ENCODE measurements at regions not wholly inside any gene's neighbourhood (a gene's known extent, or its start where the extent isn't known, plus 50 kb on each side); places are given as distances from the start of the nearest gene placed in this dataset.

GRCh38 chr10:130956251-130956650 is 355.3 kb downstream of the TCERG1L start:
- Histone ChIP-seq H3K27me3 (no peaks in the 10 kb centered on the region), H3K36me3 (no peaks in the 10 kb centered on the region), H3K9me3 (no peaks in the 10 kb centered on the region), H3K4me3 (ENCODE audit: low read depth in 1 of 2, low read length in 1 of 2) (no peak overlapping the region), H3K4me1 (ENCODE audit: control insufficient read depth in 1 of 2, insufficient read depth in 1 of 2, low read depth in 1 of 2, low read length in 1 of 2) (no peaks in the 10 kb centered on the region), H3K27ac (no peak overlapping the region)
- TF ChIP-seq, protein P1, sequence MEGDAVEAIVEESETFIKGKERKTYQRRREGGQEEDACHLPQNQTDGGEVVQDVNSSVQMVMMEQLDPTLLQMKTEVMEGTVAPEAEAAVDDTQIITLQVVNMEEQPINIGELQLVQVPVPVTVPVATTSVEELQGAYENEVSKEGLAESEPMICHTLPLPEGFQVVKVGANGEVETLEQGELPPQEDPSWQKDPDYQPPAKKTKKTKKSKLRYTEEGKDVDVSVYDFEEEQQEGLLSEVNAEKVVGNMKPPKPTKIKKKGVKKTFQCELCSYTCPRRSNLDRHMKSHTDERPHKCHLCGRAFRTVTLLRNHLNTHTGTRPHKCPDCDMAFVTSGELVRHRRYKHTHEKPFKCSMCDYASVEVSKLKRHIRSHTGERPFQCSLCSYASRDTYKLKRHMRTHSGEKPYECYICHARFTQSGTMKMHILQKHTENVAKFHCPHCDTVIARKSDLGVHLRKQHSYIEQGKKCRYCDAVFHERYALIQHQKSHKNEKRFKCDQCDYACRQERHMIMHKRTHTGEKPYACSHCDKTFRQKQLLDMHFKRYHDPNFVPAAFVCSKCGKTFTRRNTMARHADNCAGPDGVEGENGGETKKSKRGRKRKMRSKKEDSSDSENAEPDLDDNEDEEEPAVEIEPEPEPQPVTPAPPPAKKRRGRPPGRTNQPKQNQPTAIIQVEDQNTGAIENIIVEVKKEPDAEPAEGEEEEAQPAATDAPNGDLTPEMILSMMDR (IDR thresholded peaks at IDR 0.05): no peak

DNA sequence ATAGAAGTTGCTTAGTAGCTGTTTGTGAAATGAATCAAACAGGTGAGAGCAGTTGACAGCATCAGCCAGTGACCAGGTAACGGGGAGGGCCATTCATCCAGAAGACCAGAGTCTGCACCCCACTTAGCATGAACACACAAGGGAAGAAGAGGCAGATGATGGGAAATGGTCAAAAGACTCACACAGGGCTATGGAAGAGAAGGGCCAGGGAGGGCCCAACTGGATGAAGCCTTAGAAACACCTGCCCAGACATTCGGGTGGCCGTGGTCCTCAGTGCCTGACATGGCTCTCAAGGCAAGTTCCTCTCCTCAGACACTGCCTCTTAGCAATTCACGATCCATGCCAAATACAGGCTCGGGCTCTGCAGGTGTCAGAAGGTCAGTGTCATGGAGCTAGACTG is 354.1 kb downstream of the TCERG1L start:
- TF ChIP-seq, protein P1 (IDR thresholded peaks at IDR 0.05): no peak
- H3K9me3 ChIP-seq: no peaks in the 10 kb centered on the region
- H3K27ac ChIP-seq: no peak overlapping the region
- no peaks in the 10 kb centered on the region for H3K36me3 ChIP-seq
- H3K27me3 ChIP-seq: no peaks in the 10 kb centered on the region
- no peak overlapping the region for H3K4me3 ChIP-seq (ENCODE audit: low read depth in 1 of 2, low read length in 1 of 2)
- no peaks in the 10 kb centered on the region for H3K4me1 ChIP-seq (ENCODE audit: control insufficient read depth in 1 of 2, insufficient read depth in 1 of 2, low read depth in 1 of 2, low read length in 1 of 2)

GRCh38 chr10:130958003-130958402 is 353.5 kb downstream of the TCERG1L start:
- TF ChIP-seq, protein P1 (IDR thresholded peaks at IDR 0.05): no peak
- H3K9me3 ChIP-seq: no peaks in the 10 kb centered on the region

DNA sequence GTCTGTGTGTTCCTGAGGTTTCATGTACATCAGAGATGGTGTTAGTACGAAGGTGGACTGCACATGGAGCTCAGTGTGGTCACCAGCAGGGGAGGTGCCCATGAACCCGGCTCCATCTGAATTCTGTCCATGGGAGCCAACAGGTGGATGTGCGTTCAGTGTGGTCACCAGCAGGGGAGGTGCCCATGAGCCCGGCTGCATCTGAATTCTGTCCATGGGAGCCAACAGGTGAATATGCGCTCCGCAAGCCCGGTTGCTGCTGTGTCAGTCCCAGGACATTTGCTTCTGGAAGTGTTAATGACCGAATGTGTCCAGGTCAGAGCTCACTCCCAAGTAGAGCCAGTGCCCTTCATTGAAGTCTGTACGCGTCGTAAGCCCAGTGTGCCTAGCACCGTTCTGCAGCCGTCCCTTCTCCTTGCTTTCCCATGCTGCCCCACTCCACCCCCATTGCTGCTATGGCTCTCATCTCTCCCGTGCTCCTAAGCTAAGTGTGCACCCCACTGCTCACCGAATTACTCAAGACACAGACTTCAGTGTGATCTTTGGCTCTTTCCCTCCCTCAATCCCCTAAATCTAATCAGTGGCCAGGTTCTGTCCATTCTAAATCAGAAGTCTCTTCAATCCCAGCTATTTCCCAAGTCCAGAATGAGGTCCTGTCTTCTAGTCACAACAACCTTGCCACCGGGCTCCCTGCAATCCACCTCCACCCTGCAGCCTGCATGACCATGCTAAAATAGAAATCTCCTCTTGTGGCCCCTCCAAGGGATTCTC is 352.4 kb downstream of the TCERG1L start:
- no peaks in the 10 kb centered on the region for H3K27me3 ChIP-seq
- H3K36me3 ChIP-seq: no peaks in the 10 kb centered on the region
- H3K4me3 ChIP-seq (ENCODE audit: low read depth in 1 of 2, low read length in 1 of 2): no peak overlapping the region
- no peaks in the 10 kb centered on the region for H3K4me1 ChIP-seq (ENCODE audit: control insufficient read depth in 1 of 2, insufficient read depth in 1 of 2, low read depth in 1 of 2, low read length in 1 of 2)
- no peaks in the 10 kb centered on the region for H3K9me3 ChIP-seq
- no peak overlapping the region for H3K27ac ChIP-seq
- TF ChIP-seq, protein P1 (IDR thresholded peaks at IDR 0.05): no peak

More at GRCh38 chr10:130958003-130958402, 353.5 kb downstream of the TCERG1L start:
- H3K36me3 ChIP-seq: no peaks in the 10 kb centered on the region
- H3K4me1 ChIP-seq (ENCODE audit: control insufficient read depth in 1 of 2, insufficient read depth in 1 of 2, low read depth in 1 of 2, low read length in 1 of 2): no peaks in the 10 kb centered on the region
- no peak overlapping the region for H3K4me3 ChIP-seq (ENCODE audit: low read depth in 1 of 2, low read length in 1 of 2)
- H3K27me3 ChIP-seq: no peaks in the 10 kb centered on the region
- H3K27ac ChIP-seq: no peak overlapping the region

DNA sequence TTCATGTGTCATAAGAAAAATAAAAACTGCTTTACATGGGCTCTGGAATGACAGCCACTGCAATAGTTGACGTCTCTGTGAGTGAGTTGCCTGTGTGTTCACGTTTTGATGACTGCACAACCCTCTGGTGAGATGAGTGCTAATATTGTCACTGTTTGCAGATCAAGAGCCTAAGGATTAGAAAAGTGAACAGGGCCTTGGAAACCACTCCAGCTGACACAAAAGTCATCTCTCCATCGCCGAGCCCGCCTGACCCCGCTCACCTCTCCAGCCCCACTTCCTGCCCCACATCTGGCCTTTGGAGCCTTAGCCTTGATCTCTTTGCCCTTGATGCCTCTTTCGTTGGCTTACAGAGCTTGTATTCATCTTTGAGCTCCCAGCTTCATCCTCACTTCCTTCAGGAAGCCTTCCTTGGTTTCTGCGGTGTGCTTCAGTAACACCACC is 351.7 kb downstream of the TCERG1L start:
- H3K4me3 ChIP-seq (ENCODE audit: low read depth in 1 of 2, low read length in 1 of 2): no peak overlapping the region
- no peaks in the 10 kb centered on the region for H3K27me3 ChIP-seq
- H3K4me1 ChIP-seq (ENCODE audit: control insufficient read depth in 1 of 2, insufficient read depth in 1 of 2, low read depth in 1 of 2, low read length in 1 of 2): no peaks in the 10 kb centered on the region
- H3K9me3 ChIP-seq: no peaks in the 10 kb centered on the region
- H3K27ac ChIP-seq: no peak overlapping the region
- TF ChIP-seq, protein P1 (IDR thresholded peaks at IDR 0.05): no peak
- no peaks in the 10 kb centered on the region for H3K36me3 ChIP-seq
